NCI-H1417 treated with DMSO at 0.1 percent for 48 hours (cell line): ENCODE measurements at regions not wholly inside any gene's neighbourhood (a gene's known extent, or its start where the extent isn't known, plus 50 kb on each side); places are given as distances from the start of the nearest gene placed in this dataset.
"Not testable (repeated sequence)": the region's sequence is repeated elsewhere in the genome, so short reads cannot be mapped to it uniquely, and the experiment has no call there.

Source experiments
- DNase-seq: peaks from one replicate; lab custom pipeline; 2025; lab: John Stamatoyannopoulos, UW

DNA sequence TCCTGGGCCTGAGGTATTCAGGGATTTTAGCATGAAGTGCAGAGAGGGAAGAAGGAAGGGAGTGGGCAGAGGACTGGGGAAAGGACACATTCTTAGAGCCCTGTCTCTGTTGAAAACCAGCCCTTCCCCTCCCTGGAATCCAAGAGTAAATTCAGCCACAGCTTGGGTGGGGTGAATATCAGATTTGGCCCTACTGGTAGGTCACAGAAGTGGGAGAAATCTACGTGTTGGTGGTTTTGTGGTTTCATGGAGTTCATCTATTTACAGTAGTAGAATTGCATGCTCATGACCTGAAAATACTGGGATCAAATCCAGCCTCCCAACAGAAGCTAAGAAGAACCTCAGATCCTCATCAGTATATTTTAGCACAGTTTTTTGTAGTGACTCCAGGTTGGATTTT, 404.4 kb downstream of the BMP2 start:
- DNase-seq, result no peak

DNA sequence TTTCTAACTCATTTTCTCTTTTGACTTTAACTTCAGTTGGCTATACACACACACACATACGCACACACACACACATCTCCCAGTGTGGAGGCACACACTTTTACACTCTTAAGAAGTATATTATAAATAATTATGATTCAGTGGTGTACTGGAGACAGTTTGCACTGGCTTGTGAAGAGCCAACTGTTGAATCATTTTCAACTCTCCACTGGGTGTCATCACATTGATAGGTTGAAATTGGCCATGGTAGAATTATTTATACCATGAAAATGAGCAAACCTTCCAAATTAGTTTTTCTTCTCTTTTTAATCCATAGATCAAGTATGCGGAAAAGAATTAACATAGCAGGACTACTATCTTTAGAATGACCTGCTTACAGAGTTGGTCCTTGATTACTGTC, 407.1 kb downstream of the BMP2 start:
- DNase-seq, result no peak

DNA sequence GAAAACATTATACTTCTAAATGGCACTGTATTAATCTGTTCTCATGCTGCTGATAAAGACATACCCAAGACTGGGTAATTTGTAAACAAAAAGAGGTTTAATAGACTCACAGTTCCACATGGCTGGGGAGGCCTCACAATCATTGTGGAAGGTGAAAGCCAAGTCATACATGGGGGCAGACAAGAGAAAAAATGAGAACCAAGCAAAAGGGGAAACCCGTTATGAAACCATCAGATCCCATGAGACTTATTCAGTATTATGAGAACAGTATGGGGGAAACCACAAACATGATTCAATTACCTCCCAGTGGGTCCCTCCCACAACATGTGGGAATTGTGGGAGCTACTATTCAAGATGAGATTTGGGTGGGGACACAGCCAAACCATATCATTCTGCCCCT, 408.3 kb downstream of the BMP2 start:
- DNase-seq, result not testable (repeated sequence)

DNA sequence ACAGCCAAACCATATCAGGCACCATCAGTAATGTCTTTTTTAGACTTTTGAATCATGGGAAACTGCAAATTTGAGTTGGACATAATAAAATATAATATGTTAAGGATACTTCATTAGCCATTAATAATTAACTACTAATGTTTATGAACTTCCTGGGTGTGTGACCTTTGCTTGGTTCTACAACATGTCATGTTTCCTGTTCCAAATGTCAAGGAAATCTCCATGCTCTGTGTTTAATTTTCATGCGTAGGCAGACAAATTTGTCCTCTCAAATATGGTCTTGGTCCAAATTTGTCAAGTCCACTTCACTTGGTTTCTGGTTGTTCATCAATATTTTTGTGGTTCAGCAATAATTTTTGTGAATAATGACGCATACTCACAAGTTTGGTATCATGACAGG, 410.5 kb downstream of the BMP2 start:
- DNase-seq, result no peak

DNA sequence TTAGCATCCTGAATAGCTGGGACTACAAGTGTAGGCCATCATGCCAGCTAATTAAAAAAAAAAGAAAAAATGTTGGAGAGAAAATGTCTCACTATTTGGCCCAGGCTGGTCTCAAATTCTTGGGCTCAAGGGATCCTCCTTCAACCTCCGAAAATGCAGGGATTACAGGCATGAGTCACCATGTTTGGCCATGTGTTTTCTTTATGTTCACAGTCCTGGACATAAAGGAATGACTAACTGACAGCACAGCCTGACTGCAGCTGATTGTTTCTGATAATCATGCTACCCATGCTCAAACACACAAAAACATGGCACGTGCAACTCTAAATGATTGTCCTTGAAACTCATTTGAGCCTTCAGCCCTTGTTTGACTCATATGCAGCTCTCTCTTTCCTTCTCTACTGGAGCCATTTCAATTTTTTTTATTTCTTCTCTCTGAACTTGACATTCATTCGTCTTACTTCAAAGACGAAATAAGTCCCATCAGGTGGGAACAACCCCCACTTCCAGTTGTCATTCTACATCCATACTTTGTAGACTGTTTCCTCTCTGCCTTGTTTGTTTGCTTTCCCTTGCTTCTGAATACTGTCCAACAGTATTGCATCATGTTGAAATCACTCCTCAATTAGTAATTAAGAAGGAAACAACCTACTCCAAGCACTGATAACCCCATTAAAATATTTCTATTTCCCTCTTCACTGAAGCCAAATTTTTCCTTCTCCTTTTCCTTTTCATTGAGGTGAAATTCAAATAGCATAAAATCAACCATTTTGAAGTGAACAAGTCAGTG, 413.0 kb downstream of the BMP2 start:
- no peak for DNase-seq

DNA sequence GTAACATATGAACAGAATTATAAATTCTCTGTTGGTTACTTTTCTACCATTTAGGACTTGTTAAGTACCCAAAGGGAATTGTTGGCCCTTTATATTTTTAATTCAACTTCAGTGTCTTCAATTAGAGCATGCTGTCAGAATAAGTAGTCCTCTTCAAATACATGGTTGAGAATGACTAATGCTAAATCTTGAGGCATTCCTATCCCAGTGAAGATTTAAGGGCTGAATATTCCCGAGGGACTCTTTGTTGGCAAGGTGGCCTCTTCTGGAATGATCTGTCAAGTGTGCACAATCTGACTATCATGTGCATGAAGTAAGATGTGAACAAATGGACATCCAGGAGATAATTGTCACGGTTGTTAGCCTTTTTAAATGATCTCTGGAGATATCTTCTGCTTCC, 421.7 kb downstream of the BMP2 start:
- no peak for DNase-seq

DNA sequence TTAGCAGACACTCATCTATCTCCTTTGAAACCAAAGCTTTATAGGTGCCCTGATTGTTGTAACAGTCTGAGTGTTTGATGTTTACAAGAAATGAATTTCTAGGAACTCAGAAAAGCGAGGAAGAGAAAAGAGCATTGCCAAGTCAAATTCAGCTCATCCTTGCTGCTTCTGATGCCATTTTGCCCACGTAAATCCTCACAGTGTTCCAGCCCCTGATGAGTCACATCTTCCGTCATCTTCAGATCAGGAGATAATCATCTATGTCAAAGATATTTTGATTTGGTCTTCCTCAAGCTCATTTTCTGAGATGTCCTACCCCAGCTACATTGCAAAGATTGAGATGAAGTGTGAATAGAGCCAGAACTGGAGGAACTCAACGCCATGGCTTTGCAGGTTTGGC, 426.2 kb downstream of the BMP2 start:
- DNase-seq, result no peak

DNA sequence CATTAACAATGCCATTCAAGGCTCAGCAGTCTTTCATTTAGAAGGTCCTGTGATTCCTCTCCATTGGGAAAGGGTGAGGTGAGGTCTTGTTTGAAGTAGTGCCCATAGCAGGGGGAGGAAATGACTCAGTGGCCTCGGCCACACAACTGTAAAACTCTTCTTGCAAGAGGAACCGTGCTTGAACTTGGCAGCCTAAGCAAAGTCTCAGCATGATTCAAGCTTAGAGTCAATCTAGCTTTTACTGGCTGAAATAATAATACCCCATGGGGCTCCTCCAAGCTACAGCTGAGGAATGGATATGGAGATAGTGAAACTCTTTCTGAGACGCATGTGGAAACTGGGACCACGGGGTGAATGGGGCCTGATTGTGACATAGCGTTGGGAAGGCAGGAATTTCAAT, 428.2 kb downstream of the BMP2 start:
- no peak for DNase-seq

DNA sequence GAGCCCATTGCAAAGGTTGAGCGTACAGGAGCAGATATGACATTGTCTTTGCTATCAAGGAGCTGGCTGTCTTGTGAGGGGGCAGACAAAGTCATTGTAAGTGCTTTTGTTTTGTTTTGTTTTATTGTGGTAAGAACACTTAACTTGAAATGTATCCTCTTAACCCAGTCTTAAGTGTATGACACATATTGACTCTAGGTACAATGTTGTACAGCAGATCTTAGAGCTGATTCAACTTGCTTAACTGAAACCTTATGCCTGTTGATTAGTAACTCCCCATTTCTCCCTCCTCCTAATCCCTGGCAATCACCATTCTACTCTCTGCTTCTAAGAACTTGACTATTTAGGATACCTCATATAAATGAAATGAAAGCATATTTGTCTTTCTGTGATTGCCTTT, 429.0 kb downstream of the BMP2 start:
- no peak for DNase-seq

DNA sequence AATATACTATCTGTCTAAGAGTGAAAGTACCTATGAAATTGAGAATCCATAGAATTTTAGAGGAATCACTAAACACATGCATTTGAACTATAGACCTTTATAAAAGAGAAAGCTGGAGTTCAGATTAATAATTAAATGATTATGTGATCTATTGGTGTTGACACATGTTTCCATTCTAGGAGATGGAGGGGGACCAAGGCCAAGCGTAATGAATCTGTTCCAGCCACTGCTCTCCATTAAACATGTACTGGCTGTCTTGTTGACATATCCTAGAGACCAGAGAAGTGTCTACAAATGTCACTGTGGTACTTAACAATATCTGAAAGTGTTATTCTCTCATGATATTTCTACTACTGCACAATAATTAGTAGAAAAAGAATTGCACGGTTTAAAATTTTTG, 432.4 kb downstream of the BMP2 start:
- DNase-seq, result no peak

DNA sequence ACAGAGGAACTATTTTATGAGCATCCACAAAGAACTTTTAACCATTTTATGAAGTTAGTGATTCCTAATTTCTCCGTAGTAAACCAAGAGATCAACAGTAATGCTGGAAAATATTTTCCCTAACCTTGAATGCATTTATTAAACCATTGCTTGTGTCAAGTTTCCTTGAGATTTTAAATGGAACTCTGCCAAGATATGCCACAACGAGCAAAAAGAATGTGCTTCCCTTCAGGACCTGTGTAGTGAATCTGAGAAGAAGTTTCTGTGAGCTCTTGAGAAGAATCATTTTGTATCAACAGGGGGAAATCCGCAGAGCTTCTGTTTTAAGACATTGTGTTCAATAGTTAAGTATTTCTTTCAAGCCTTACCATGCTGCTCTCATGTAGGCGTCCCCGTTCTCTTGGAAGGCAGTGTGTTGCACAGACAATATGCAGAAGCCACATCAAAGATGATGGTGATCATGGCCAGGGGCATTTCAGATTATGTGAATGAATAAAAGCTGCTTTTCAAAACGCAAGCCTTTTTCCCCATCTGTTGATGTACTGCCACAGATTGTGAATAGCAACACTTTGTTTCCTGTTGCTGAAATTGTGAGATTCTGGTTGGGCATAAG, 439.8 kb downstream of the BMP2 start:
- DNase-seq, result no peak

DNA sequence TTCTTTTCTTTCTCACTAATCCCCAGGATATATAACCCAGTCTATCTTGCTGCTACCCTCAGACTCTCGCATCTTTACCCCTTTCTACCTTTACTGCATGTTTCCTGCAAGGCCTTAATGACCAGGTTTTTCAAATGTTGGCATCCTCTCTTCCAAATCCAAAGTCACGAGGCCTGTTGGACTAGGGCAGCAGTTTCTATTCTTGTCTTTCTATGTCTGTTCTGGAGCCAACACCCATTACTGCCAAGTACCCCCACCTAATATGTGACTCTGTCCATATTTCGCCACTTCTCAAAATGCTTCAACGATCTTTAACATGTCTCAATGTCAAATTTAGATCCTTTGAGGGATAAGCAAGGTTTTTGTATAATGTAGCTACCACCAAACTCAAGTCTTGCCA, 443.4 kb downstream of the BMP2 start:
- no peak for DNase-seq

DNA sequence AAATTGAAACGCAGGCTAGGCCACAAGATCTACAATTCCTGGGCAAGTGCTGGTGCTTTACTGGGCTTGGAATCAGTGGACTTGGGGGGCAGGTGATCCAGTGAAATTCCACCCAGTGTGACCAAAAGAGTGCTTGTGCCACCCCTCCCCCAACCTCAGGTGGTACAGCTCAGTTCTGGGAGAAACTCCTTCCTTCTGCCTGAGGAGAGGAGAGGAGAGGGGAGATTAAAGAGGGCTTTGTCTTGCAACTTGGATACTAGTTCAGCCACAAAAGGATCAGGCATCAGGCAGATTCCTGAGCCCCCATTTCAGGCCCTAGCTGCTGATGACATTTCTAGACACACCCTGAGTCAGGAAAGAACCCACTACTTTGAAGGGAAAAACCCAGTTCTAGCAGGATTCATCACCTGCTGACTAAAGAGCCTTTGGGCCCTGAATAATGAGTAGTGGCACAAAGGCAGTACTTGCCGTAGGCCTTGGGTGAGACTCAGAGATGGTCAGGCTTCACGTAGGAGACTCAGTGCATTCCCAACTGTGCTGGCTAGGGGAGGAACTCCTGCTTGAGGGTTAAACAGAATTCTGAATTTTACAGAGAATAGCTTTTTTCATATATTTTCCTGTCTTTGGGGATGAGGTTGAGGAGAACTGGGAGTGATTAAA, 446.7 kb downstream of the BMP2 start:
- no peak for DNase-seq

DNA sequence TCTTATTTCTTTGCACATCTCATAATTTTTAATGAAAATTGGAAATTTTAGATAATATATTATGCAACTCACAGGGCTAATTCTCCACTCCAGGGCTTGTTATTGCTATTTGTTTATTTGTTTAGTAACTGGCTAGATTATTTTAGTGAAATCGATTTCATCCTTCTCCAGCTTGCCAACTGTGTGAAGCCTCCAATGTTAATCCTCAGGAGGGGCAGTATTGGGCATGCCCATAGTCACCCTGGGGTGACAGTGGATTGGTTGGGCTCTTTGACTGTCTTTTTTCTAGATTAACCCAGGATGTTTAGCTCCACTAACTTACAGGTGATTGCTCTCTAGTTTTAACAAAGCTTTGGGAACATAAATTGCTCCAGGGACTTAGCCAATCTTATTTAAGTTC, 450.1 kb downstream of the BMP2 start:
- no peak for DNase-seq

DNA sequence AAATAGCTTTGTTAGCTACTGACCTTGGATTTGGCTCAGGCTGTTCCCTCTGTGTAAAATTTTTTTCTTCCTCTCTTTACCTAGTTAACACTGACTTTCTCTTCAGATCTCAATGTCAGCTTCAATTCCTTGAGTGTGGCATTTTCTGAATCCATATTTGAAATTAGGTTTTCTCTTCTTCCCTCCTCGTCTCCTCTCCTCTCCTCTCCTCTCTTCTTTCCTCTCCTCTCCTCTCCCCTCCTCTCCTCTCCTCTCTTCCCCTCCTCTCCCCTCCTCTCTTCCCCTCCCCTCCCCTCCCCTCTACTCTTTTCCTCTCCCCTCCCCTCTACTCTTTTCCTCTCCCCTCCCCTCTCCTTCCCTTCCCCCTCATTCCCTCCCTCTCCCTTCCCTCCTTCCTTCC, 453.3 kb downstream of the BMP2 start:
- no peak for DNase-seq

DNA sequence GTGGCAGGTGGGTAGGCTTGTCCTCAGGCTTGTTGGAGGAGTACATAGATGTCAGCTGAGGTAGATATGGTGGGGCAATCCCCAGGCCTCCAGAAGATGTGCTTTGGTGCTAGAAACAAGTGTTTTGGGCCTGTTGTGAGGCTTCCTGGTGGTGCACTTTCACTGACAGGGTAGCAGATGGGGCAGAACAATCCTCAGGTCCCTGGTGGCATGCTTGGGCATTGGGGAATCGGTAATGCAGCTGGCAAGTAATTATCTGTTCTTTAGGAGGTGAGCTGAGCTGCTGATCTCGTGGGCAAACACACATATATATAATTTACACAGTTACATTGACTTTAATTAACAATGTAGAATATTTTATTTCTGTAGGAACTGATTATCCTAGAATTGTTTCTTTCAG, 458.7 kb downstream of the BMP2 start:
- no peak for DNase-seq

DNA sequence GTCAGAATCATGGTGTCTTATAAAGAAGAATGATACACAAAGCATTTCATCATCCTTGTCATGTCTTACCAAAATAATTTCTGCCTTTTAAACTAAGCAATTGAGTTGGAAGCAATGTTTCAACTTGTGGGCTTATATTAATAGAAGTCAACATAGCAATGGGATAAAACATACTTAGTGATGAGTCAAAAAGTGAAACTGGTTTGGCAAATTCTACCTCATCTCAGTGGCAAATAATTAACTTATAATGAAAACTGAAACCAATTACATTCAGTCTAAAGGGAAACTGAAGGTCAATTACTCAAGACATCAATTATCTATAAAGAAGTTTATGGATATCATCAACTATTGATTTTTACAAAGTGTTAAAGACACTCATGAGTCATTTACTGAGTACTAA, 463.8 kb downstream of the BMP2 start:
- no peak for DNase-seq

DNA sequence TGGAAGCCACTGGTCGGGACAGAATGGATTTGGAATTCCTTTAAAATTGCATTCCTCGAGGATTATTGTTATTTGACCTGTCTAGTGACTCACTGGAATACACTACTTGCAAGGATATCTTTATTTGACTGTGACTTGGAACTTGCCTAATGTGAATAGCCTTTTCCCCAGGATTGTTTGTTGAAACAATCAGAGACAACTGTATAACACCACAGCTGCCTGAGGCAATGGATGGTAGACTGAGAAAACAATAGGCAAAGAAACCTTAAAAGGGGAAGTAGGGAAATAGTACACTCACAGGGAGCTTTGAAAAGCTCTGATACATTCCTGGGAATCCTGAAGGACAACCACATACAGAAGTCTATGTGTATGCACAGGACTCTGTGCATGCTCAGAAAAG, 465.3 kb downstream of the BMP2 start:
- DNase-seq, result no peak

DNA sequence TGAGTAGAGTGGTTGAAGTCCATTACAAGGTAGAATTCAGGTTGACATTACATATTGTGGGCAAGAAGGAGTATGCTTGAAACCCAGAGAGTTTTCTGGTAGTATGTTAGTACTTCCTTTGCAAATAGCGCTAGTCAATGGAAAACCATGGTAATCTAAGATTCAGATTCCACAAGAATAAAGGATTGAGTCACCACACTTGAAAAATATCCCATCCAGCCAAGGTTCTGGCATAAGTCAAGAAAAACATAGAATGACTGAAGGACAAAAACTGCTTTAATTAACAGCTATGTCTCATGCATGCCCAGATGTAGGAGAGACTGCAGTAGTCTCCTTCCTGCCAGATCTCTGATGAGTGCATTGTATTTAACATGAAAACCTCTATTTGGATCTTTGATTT, 469.8 kb downstream of the BMP2 start:
- no peak for DNase-seq

DNA sequence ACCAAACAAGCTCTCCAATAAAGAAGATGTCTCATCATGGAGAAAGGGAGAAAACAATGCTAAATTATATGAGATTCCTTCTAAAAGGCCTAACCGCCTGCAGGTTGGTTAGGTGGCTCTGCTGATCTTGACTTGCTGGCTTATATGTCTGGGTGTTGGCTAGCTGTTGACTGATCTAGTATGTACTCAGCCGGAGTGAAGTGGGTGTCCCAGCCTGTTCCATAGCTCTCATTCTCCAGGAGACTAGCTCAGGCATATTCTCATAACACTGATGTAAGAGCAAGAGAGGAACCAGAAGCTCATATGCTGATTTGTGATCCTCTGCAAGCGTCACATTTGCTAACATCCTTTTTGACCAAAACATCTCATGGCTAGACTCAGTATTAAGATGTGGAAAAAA, 473.0 kb downstream of the BMP2 start:
- no peak for DNase-seq

DNA sequence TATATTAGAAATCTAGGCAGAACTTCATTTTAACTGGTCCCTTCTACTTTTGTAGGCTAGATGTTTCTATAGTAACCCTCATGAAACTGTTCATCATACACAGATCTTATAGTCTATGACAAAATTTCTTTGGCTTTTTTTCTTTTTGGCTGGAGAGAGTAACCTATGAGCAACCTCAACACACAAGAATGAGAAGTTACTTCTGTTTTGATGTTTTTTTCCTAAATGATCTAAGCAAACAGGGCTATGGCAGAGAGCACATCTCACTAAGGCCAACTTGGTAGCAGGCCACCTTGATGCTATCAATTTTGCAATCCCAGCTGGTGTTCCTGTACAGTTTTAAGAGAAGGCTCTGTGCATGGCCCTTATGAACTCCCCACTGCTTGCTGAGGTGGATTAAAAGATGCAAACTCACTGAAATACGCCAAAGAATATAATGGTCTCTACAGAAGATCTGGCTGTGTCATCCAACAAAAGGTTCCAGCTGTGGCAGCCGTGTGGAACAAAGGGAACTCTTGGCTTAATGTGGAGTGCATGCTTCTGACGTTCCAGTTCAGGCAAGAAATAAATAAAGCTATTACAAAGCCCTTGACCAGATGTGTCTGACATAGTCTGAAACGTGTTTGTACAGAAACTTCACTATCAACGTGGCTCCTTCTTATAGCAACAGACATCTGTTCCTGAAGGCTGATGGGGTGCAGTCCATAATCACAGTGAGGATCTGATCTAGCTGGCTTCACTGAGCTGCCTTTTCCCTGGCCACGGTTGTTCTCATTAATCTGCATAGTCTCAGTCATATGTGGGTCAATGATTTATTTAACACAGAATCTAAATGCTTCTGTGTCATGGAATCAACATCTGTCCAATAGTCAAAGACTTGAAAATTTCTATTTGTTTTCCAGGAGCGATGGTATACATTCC, 481.1 kb downstream of the BMP2 start:
- DNase-seq, result no peak

DNA sequence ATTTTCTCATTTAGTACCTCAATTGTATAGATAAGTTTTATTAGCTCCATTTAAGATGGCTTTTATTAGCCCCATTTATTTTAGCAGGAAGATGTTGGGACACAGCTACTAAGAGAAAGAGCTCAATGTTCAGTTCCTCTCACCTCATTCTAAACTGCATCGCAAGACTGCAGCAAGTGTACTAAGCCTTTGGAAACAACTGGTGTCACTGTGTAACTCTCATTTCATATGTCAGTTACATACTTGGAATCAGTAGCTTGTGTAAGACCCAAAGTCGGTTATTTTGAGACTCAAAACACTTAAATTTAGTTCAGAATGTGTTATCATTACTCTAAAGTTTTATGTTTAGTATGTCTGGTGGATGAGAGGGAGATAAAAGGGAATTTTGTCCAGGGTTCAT, 482.9 kb downstream of the BMP2 start:
- DNase-seq, result no peak
